Stomach (tissue), 8 donors: ENCODE measurements at regions not wholly inside any gene's neighbourhood (a gene's known extent, or its start where the extent isn't known, plus 50 kb on each side); places are given as distances from the start of the nearest gene placed in this dataset.

Experiments used
- DNase-seq, 2 donors: peaks; one replicate each; pipeline versions ENCODE4 v3.0.0 to v3.0.0-alpha.2; 2013 to 2019
- H3K27ac ChIP-seq, 5 donors: fragments of 200-600 bp in 4 of 5; sonication (generic) in 4 of 5; one replicate each; pipeline ENCODE4 v1.5.1; 2013 to 2019; ENCODE audit warnings: mild to moderate bottlenecking in 1 of 5, moderate library complexity in 1 of 5
- H3K27me3 ChIP-seq, 3 donors: fragments of 200-600 bp; sonication (generic); one replicate each; pipeline ENCODE4 v1.5.1; 2017 to 2019; ENCODE audit warnings: mixed run types in 1 of 3
- H3K36me3 ChIP-seq, 4 donors: fragments of 200-600 bp; sonication (generic); 1 replicate in 3 of 4; 2 replicates in 1 of 4; pipeline ENCODE4 v1.5.1; 2016 to 2019
- H3K4me1 ChIP-seq, 4 donors: fragments of 200-600 bp; sonication (generic); one replicate each; pipeline ENCODE4 v1.5.1; 2016 to 2019
- H3K4me3 ChIP-seq, 4 donors: fragments of 200-600 bp; sonication (generic) in 3 of 4; one replicate each; pipeline ENCODE4 v1.5.1; 2016 to 2019; ENCODE audit warnings: mild to moderate bottlenecking in 1 of 4
- H3K9me3 ChIP-seq, 4 donors: fragments of 200-600 bp; sonication (generic); one replicate each; pipeline ENCODE4 v1.5.1; 2016 to 2019
- EP300 ChIP-seq: sonication (generic); formaldehyde crosslinking; IDR thresholded peaks from one replicate; pipeline ENCODE4 v1.6.1; 2017; ENCODE audit warnings: antibody characterized with exemption
- POLR2A ChIP-seq, 4 donors: fragments of 450-650 bp; IDR thresholded peaks; one replicate each; pipeline ENCODE4 v1.6.1; 2016; ENCODE audit warnings: antibody characterized with exemption in 4 of 4, control low read depth in 2 of 4, mild to moderate bottlenecking in 1 of 4, moderate library complexity in 1 of 4
- POLR2AphosphoS5 ChIP-seq, 3 donors: sonication (generic); formaldehyde crosslinking; IDR thresholded peaks; one replicate each; pipeline ENCODE4 v1.6.1; 2016; ENCODE audit warnings: antibody characterized with exemption in 3 of 3
- WGBS, 5 donors: extraction: QIAGEN DNeasy Blood & Tissue Kit in 3 of 5; methylation state at CpG; one replicate each; pipeline versions ENCODE4 v1.1.5 to v1.1.7; 2013 to 2018; 5-methylcytosine and 5-hydroxymethylcytosine counted together
- intact Hi-C: fragments of 100-400 bp; cut with DNase I; formaldehyde crosslinking; loops from one replicate; pipeline ENCODE4 v1.15.1; 2023; ENCODE audit warnings: low total_unique reads
- TF ChIP-seq, protein P1 (sequence below), 7 experiments: fragments of 450-650 bp in 4 of 7; fragments of 200-600 bp in 3 of 7; sonication (generic) in 3 of 7; IDR thresholded peaks; one replicate each; pipeline ENCODE4 v1.5.1; 2016 to 2019; ENCODE audit warnings: antibody characterized with exemption in 7 of 7, control low read depth in 2 of 7, mild to moderate bottlenecking in 1 of 7
- donor health status: healthy with polysubstance abuse.
- donor health status: Bipolar disorder and iron deficiency.
- donor health status: healthy.

DNA sequence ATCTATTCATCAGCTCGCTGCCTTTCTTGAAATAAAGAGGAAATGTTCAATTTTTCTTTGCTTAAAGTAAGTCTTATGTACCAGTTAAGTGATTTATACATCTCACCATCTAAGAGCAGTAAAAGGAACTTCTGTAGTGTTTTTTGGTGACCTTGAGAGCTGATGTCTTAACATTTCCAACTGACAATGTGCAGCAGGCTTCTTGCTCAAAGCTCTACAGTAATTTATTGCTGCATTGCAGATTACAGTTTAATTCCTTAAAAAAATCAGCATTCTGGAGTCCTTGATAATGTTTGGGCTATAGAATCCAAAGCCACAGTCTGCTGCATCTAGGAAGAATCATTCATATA, 61.6 kb downstream of the DIPK2A start:
- TF ChIP-seq, protein P1, sequence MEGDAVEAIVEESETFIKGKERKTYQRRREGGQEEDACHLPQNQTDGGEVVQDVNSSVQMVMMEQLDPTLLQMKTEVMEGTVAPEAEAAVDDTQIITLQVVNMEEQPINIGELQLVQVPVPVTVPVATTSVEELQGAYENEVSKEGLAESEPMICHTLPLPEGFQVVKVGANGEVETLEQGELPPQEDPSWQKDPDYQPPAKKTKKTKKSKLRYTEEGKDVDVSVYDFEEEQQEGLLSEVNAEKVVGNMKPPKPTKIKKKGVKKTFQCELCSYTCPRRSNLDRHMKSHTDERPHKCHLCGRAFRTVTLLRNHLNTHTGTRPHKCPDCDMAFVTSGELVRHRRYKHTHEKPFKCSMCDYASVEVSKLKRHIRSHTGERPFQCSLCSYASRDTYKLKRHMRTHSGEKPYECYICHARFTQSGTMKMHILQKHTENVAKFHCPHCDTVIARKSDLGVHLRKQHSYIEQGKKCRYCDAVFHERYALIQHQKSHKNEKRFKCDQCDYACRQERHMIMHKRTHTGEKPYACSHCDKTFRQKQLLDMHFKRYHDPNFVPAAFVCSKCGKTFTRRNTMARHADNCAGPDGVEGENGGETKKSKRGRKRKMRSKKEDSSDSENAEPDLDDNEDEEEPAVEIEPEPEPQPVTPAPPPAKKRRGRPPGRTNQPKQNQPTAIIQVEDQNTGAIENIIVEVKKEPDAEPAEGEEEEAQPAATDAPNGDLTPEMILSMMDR (IDR thresholded peaks at IDR 0.05) = no peak
- TF ChIP-seq EP300 = no peak
- no peak for TF ChIP-seq POLR2AphosphoS5 (IDR thresholded peaks at IDR 0.05)
- TF ChIP-seq POLR2A (IDR thresholded peaks at IDR 0.05) = no peak
- H3K4me3 ChIP-seq = no peak overlapping the region
- H3K9me3 ChIP-seq = no peaks in the 10 kb centered on the region
- no peaks in the 10 kb centered on the region for H3K36me3 ChIP-seq
- intact Hi-C loops = no loop called here
- peaks cover 0 to 25% (median 10%) of the 10 kb centered on the region in 4 donors for H3K4me1 ChIP-seq
- DNase-seq = no peak
- WGBS, 5 donors = 58 to 79% (median 77%) methylated on average over 1 of the region's 1 CpG
- no peaks in the 10 kb centered on the region for H3K27me3 ChIP-seq
- H3K27ac ChIP-seq = no peak overlapping the region

GRCh38 chr3:144033863-144034262, 62.2 kb downstream of the DIPK2A start:
- Histone ChIP-seq H3K9me3 (no peaks in the 10 kb centered on the region), H3K4me3 (no peak overlapping the region), H3K36me3 (no peaks in the 10 kb centered on the region), H3K4me1 (peaks cover 0 to 25% (median 10%) of the 10 kb centered on the region in 4 donors), H3K27me3 (no peaks in the 10 kb centered on the region), H3K27ac (no peak overlapping the region)
- intact Hi-C loops = no loop called here
- WGBS, 5 donors = 26 to 83% (median 71%) methylated on average over 1 of the region's 1 CpG
- TF ChIP-seq EP300 (no peak), POLR2AphosphoS5 (IDR thresholded peaks at IDR 0.05) (no peak), POLR2A (IDR thresholded peaks at IDR 0.05) (no peak)
- TF ChIP-seq, protein P1 (IDR thresholded peaks at IDR 0.05) = no peak
- DNase-seq = no peak

DNA sequence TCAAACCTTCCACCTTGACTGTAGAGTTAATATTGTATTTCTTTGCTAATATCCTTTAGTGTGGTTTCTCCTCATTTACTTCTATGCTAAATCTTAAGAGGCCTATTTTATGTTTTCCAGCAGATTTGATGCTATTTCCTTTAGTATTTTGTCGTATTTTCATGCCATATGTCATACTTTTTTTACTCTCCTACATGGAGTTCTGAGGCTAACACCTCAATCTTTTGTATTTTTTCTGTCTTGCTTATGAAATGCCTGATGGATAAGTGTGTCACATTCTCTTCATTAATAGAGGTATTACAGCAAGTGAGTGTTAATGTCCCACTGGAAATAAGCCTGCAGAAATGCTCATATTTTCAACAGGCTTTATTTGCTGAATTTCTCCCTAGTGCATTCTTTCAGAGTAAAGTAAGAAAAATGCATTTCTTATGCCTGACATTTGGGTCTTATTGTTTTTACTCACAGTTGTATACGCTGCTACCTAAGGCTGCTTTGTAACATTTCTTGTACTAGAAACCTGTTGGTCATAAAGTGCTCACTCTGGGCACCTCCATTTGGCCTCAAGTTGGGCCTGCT, 63.2 kb downstream of the DIPK2A start:
- Histone ChIP-seq H3K4me3 (no peak overlapping the region), H3K36me3 (no peaks in the 10 kb centered on the region), H3K27me3 (no peaks in the 10 kb centered on the region), H3K27ac (no peak overlapping the region), H3K4me1 (peaks cover 0 to 25% (median 10%) of the 10 kb centered on the region in 4 donors), H3K9me3 (no peaks in the 10 kb centered on the region)
- intact Hi-C loops = no loop called here
- DNase-seq = no peak
- TF ChIP-seq, protein P1 (IDR thresholded peaks at IDR 0.05) = no peak
- TF ChIP-seq EP300 (no peak), POLR2A (IDR thresholded peaks at IDR 0.05) (no peak), POLR2AphosphoS5 (IDR thresholded peaks at IDR 0.05) (no peak)
- whole genome bisulfite sequencing, 5 donors = 94 to 97% (median 95%) methylated on average over 2 of the region's 2 CpGs

- WGBS, 5 donors = 94 to 100% (median 95%) methylated on average over 1 of the region's 1 CpG
- DNase-seq = no peak
- H3K36me3 ChIP-seq = no peaks in the 10 kb centered on the region
- peaks cover 0 to 23% (median 8%) of the 10 kb centered on the region in 4 donors for H3K4me1 ChIP-seq
- intact Hi-C loops = no loop called here
- no peak overlapping the region for H3K4me3 ChIP-seq
- no peaks in the 10 kb centered on the region for H3K9me3 ChIP-seq
- no peaks in the 10 kb centered on the region for H3K27me3 ChIP-seq
- TF ChIP-seq POLR2AphosphoS5 (IDR thresholded peaks at IDR 0.05) = no peak
- no peak for TF ChIP-seq POLR2A (IDR thresholded peaks at IDR 0.05)
- TF ChIP-seq EP300 = no peak
- TF ChIP-seq, protein P1 (IDR thresholded peaks at IDR 0.05) = no peak
- no peak overlapping the region for H3K27ac ChIP-seq
Observed at GRCh38 chr3:144036498-144036897, 64.9 kb downstream of the DIPK2A start.
